Fibroblast of upper back skin (primary cell): ENCODE measurements at regions not wholly inside any gene's neighbourhood (a gene's known extent, or its start where the extent isn't known, plus 50 kb on each side); places are given as distances from the start of the nearest gene placed in this dataset.
"Not testable (repeated sequence)": the region's sequence is repeated elsewhere in the genome, so short reads cannot be mapped to it uniquely, and the experiment has no call there.

Experiments
- DNase-seq: peaks from one replicate; pipeline ENCODE4 v3.0.0-alpha.2; 2013

DNA sequence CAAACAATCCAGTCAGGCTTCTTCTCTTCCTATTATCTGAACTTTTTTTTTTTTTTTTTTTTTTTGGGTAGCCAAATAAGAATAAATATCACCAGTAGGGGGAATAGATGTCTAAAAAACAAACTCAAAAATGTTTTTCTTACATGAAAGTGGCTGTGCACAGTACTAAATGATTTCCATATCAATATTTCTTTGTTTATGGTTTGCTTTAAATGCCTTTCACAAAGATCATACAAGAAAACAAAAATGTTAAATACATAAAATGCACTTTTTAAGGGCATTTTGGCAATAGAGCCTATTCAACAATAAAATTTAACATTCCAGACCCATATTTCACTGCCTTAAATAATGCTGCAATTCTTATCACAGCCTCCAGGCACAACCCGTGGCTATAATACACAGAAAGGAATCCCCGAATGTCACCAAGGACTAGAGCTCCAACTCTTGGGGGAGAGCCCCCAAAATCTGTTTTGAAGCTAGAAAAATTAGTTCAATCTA lies 91.1 kb upstream of the TBCA start:
- DNase-seq, result no peak

DNA sequence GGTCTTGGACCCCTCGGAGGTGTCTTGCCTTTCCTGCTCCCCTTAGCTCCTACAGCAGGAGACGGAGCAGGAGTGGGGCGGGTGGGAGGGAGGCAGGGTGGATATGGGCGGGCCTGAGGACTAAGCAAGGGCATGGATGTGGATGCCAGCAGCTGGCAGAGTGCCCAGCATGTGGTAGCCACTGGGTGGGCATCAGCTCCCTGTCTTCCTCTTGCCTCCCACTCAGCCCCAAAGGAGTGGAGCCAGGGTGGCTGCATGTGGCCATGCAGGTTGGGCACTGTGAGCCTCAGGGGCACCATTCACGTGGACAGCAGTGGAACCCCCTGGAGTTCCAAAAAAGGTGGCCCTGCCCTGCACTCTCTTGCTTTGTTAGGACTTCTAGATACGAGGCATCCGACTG lies 90.1 kb upstream of the TBCA start:
- no peak for DNase-seq

DNA sequence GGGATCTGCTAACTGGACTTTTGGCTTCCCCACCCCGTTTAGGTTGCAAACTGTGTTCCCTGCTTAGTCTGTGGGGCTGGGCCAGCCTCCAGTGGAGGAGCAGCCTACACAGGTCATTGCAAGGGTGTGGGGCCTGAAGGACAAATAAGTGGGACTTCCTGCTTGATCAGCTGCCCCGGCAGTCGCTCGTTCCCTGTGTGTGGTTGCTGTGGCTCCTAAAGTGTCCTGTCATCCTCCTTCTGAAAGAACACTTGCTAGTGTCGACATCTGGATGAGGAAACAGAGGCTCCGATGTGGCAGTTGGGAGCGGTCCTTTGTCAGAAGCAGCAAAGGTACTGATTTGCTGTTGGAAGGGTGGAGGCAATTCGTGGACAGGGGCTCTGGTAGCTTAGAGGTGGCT lies 88.9 kb upstream of the TBCA start:
- no peak for DNase-seq

DNA sequence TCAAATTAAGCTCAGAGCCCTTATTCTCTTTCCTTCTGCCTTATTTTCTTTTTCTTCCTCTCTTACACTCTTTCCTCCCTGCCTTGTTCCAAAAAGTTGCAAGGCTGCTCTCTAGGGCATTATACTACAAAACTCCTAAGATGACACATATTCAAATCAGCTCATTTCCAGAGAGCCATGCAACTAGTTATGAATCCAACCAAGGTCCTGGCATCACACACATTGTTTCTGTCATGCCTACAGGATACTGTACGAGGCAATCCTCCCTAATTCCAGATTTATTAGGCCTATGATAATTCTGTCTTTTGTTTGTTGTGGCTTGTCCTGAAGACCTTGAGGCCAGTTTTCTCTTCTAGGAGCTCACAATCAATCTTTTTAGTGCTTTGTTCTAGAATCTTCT lies 87.0 kb upstream of the TBCA start:
- no peak for DNase-seq

DNA sequence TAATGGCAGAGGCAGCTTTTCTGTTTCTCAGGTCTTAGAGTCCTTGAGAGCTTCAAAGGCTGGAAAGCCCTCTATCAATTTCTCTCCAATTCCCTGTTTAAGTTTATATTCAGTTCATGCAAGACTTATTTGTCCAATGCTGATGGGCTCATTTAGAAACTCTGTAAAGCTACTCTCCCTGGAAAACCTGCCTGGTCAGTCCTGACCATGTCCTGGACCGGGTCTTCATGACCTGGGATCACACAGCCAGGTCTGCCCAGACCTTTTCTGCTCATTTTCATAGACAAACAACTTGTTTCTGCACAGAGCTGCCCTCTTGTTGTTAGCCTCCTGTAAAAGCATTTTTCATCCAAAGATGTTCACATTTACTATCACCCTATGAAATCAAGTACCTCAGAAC lies 85.4 kb upstream of the TBCA start:
- DNase-seq, result no peak

DNA sequence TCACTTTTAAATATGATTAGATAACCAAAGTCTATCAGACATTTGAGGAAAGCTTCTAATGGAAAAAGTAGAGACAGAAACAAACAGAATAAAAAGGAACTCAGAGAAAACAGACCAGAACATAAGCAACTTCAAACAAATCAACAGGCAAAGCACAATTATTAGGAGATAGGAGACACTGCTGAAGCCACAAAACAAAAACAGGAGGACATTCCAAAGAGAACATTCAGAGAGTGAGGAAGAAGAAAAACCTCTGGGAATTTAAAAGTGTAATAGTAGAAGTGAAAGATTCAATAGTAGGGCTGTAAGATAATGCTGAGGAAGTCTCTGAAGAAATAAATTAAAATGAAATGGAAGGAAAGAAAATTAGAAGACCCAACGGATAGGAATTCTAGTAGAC lies 83.2 kb upstream of the TBCA start:
- DNase-seq, result no peak

DNA sequence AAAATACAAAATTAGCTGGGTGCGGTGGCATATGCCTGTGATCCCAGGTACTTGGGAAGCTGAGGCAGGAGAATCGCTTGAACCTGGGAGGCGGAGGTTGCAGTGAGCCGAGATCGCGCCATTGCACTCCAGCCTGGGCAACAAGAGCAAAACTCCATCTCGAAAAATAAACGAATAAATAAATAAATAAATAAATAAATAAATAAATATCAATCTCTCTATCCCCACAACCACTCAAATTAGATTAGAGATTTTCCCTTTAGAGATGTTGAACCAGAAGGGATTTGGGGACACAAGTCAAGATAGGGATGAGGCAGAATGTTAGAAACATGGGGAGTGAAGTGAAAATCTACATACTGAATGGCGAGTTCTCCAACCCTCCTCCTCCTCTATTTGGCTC lies 82.5 kb upstream of the TBCA start:
- not testable (repeated sequence) for DNase-seq

DNA sequence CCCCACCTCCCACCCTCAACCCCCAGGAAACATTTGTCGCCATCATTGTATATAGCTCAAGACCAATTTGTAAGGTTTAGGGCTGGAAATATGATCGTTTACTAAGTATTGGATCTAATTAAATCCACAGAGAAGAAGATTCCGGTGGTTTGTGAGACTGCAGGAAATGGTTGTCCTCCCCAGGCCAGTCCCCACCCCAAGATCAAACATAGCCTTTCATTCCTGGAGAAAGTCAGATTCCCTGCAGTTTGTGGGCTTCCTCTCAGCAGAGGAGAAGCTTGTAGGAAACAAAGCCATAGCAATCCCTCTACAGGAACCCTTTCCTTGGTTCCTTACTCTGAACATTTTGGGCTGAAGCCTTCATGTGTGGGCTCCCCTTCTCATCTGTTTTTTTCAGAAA lies 79.2 kb upstream of the TBCA start:
- DNase-seq, result no peak

DNA sequence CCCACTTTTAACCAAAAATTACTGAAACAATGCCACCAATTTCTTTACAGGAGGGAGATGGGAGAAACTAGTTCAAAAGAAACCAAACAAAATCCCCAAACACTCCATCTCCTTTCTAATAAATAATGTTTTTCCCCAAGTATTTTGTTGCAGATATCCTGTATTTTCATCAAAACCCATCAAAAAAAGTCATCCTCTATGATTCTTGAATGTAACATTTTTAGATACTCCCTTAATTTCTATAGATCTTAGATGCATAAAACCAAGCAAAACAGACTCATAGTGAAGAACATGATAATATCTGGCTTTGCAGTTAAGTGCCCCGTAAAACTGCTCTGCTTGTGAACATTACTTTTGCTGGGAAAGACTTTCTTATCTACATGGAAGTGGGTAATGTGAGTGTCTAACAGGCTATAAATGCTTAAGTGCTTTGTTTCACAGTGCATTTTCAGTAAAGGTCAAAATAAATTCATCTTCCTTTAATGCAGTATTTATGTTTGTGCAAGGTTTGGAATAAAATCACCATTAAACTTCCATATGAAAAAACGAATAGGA lies 77.3 kb upstream of the TBCA start:
- no peak for DNase-seq

DNA sequence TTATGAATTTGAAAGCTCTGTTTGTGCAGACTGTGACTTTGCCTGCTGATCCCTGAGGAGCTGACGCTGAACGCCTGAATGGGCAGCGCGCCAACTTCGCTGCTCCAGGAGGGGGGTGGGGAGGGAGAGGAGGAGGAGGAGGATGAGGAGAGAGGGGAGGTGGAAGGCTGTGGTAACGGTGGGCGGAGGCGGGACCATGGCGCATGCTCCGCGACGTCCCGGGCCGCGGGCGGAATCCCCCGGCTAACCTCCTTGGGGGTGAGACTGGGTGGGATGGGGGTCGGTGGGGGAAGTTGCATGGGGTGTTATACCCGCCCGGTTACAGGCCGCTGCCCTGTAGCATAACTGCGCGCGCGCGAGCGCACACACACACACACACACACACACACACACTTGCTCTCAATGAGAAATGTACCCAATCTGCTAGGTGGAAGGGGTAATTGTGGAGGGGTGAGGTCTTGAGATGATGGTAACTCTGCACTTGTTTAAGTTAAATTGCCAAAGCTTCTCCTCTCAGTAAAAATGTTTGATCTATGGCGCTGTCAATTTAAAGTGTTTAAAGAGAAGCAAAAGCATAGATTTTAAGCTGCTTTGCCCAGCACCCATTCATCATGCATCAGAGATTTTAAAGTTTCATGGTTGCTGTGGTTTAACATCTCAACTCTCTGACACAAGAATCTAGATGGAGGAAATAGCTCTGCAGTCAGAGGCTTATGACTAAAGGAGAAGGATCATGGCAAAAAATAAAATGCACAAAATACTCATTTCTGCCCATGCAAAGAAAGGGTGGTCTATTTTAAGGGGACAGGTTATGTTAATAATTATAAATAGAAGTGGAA lies 76.6 kb upstream of the TBCA start:
- DNase-seq, result peak; percentile 70

DNA sequence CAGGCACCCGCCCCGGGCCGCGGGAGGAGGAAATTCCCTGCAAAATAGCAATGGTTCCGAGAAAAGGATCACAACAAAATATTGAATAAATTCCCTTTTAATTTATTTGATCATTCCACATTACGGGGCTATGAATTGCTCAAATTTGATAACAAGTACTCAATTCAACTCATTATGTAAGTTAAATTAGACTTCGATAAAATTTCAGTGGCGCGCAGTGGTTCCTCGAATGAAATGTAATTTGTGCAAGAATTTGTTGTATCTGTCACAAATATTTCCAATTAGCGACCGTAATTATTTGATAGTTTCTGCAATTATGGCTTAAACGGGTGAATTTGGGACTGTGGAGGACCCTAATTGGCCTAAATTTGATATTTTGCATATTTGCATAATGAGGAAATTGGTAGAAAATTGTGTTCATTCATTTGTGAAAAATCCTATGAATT lies 76.0 kb upstream of the TBCA start:
- DNase-seq, result no peak

DNA sequence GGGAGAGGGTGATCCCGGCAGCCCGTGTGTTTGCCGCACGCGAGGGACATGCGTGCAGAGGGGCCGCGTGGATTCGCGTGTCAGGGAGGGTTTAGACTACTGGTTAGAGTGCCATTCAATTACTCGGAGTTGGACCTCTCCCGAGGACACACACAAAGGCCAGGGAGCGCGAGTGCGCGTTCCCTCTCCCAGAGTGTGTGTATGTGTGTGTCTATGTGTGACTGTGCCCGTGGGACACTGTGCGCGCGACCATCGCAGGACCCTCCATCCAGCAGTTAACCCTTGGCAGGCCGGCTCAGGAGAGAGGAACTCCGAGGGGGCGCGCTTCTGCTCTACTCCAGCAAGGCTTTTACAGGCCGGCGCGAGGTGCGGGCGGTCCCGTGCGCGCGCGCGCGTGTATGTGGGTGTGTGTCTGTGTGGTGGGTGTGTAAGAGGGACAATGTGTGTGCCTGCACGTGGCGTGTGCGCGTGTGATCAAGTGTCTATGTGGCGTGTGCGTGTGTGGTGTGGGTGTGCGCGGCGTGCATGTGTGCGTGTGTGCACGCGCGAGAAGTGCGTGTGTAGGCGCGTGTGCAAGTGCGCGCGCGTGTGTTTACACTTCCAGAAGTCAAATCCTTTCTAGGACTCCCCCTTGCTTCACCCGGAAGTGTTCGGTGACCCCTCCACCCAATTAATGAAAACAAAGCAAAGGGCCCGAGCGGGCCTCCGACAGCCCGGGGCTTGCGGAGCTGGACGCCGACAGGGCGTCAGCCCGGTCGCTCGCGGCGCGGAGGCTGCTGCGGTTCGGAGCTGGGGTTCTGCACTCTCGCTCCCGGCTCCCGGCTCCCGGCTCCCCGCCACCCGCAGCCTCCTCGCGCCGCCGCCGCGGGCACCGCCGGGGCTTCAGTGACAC lies 75.3 kb upstream of the TBCA start:
- DNase-seq, result peak; percentile 35

DNA sequence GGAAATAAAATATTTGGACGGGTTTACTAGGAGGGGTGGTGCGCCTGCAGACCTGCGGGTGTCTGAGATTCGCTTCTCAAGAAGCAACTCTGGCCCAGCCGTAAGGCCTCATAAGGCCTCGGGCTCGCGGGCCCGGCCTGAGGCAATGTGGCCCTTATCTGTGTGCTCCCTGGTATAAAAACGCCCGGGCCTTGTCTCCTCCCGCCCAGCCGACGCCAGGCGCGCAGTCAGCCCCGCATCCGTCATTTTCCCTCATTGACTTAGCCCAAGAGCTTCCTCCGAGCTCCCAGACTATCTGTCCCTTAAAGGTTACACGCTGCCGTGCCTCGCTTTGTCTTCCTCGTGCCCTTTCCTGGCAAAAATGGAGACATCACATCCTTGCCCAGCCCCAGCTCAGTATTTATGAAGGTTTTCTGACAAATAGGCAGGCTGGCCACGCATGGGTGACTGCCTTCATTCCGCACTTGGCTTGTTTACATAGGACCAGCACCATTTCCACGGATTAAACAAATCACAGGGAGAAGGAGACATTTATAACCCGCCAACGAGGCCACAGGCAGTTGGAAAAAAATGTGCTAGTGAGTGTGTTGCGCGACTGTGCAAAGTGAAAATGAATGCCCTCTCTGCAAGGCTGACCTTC lies 74.5 kb upstream of the TBCA start:
- no peak for DNase-seq

DNA sequence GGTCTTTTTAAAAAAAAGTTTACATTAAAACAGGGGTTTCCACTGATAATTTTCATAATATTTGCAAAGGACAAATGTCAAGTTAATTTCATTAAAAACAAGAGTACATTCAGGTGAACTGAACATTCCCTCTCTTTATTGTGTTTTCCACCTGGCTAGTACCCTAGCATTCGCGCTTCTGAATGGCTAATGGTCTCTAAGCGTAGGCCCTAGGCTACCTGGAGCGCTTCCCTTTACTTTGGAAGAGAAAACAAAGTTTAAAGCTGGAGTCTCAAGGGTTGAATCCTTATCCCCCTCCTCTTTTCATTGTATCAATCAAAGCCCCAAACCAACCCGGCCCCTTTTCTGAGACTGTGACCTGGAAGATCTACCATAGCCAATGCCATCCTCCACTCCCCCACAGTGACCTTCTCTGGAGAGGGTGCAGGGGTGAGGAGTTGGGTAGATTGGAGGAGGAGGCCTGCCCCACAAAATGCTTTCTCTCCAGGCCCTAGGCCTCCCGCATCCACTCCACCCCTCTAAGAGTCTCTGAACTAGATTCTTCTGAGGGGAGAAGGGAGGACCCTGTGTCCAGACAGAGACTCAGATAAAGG lies 73.3 kb upstream of the TBCA start:
- DNase-seq, result no peak

DNA sequence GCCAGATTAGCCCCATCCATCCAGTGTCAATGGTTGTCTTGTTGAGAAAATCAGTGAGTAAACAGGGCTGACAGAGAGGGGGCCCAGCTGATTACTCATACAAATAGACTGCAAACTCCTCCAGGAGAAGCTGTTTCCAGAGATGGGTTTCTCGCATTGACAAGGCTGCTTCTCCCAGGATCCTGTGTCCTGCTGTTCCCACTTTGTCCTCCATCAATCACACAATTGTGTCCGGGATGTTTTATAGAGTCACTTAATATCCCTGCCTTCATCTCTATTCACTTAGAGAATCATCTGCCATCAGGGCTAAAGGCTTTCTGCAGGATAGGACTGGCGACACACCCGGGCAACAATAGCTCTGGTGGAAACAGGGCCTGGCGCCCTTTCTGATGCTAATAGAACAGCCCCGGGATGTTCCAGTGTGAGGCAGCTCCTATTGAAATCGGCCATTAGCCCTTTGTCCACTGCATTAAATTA lies 71.7 kb upstream of the TBCA start:
- no peak for DNase-seq

DNA sequence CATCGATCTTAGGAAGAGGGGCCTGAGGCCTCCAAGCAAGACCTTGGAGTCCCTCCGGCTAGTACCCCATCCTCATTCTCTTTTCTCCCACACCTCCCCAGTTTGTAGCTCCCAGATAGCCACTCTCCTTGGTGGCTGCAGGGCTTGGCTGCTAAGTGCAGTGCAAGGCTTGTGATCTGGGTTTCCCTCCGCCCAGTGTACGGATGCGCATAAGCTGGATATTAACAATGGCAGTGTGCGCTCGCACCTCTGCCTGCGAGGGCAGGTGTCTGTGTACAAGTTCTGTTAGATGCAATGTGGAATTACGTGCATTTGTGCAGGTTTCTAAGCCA lies 71.0 kb upstream of the TBCA start:
- DNase-seq, result no peak

DNA sequence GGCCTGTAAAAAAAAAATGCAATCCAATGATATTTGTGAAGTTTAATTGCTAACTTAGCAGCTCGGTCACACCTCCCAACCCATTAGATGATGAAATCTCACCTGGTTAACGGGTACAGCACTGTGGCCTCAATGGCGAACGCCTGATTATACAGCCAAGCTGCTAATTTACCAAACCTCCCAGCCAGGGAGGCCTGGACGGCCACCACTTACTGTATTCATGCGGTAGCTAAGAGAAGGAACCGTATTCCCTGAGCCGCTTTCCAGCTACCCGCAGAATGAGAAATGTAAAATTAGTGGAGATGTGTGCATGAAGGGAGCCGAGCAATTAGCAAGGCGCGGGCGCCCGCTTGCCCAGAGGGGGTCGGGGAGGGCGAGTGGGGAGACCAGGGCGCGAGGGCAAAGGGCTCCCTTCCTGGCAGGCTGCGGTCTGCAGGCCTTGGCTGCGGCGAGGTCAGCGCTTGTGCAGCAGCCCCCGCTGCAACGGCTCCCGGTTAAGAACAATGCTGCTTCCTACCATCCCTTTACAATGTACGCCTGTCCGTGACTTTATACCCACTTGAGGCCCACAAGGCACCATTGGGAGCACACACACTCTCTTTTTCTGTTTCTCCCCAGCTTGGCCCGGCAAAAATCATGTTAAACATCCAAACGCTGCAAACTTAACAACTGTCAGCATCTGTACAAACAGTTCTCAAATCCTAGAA lies 70.4 kb upstream of the TBCA start:
- no peak for DNase-seq

DNA sequence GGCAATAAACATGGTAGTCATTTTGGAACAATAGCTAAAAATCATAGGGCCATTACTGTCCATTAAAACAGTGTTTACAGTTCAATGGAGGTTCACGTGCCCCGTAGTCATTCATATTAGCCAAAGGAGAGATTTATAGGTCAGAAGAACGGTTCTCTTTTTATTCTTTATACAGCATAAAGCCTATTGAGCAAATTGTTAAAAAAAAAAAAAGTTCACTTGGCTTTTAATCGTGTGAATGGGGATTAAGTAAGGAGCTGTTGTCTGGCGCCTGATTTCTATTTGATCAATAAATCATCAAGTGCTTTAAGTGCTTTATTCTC lies 69.1 kb upstream of the TBCA start:
- no peak for DNase-seq

DNA sequence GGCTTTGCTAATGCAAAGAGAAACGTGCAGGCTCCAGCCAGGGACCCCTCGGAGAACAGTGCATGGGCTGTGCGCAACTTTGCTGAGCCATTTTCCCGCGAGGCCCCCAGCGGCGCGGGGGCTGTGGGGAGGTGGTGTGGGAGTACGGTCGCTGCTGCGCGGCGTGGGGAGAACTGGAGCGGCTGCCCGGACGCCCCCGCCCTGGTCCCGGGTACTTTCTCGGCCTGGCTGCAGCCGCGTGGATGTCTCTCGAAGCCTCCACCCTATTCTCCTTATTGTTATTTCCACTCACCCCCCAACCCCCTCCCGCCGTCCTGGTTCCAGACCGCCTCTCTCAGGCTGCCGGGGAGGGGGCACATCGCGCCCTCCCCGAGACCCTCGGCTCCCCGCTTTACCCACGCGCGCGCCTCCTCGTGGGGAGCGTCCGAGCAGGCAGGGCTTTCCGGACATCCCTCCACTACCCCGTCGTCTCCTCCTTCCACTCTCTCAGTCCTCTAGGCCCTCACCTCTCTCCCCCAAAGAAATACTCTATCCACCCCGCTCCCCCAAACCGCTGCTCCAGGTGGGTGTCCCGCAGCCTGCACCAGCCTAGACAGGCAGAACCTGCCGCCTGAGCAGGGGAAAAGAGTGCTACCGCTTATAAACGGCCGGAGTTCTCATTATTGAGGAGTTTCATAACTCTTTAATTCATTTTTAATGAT lies 68.6 kb upstream of the TBCA start:
- DNase-seq, result no peak

DNA sequence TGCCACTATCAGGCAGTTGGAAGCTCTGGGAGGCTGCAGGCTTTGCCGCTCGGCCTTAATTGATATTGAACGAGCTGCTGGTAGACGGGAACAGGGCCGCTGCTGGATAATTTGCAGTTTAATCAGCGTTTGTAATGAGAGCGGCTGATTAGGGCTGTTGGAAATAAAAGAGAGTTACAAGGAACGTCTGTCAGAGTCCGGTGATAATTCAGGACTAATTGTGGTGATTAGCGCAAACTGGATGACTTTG lies 68.2 kb upstream of the TBCA start:
- DNase-seq, result no peak

DNA sequence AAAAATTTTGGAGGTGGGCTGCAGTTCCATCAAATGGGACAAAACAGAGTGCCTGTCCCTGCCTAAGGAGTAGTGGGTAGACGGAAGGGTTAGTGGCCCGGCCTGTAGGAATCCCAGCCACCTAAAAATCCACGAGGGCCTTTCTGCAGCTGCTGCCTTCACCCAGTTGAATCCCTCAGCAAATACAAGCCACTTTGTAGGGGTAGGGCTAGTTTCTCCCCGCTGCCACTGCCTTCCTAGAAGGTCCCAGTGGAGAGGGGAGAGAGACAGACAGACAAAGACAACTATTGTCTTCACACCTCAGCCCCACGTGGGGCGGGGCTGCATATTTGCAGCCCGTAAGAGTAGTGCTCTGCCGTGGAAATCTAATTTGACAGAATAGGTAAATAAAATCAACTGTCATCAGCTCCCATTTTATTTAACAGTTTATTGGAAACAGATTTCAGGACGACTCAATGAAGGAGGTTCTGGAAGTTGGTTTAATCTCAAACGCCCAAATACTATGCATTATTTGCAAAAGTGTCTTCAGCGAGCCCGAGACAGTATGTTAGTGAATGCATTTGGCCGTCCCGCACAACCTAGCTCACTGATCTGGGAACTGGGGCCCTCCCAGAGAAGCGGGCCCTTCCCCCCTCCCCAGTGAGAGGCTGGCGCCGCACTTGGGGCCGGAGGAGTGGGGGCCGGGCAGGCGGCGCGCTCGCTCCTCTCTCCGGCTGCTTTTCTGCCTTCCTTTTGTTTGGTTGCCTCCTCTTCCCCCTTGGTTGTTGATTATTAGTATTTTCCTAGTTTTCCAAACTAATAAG lies 67.6 kb upstream of the TBCA start:
- DNase-seq, result no peak
